H9 (cell line): ENCODE measurements at regions not wholly inside any gene's neighbourhood (a gene's known extent, or its start where the extent isn't known, plus 50 kb on each side); places are given as distances from the start of the nearest gene placed in this dataset.

Experiments used
- DNase-seq: peaks from one replicate; pipeline ENCODE4 v3.0.0-alpha.2; 2017
- H2AFZ ChIP-seq: one replicate; pipeline ENCODE4 v1.6.1; 2013; ENCODE audit warnings: mild to moderate bottlenecking, low read length, control low read depth, moderate library complexity
- H2AK5ac ChIP-seq: 2 replicates; pipeline ENCODE4 v1.6.1; 2013; ENCODE audit warnings: low read length, control low read depth, mixed read lengths; ENCODE audit not compliant: insufficient read length
- H2BK120ac ChIP-seq: one replicate; pipeline ENCODE4 v1.6.1; 2013; ENCODE audit warnings: low read depth, mild to moderate bottlenecking, low read length, control low read depth, inconsistent platforms; ENCODE audit not compliant: poor library complexity, severe bottlenecking
- H2BK12ac ChIP-seq: 2 replicates; pipeline ENCODE4 v1.6.1; 2013; ENCODE audit warnings: low read length, control low read depth, mixed read lengths, low read depth; ENCODE audit not compliant: insufficient read length
- H2BK15ac ChIP-seq: 2 replicates; pipeline ENCODE4 v1.6.1; 2013; ENCODE audit warnings: low read depth, low read length, control low read depth
- H2BK20ac ChIP-seq: one replicate; pipeline ENCODE4 v1.6.1; 2013; ENCODE audit warnings: low read depth, mild to moderate bottlenecking, low read length, control low read depth, inconsistent platforms; ENCODE audit not compliant: poor library complexity, severe bottlenecking
- H2BK5ac ChIP-seq: 2 replicates; pipeline ENCODE4 v1.6.1; 2013; ENCODE audit warnings: low read length, control low read depth, mixed read lengths; ENCODE audit not compliant: insufficient read length
- H3K14ac ChIP-seq: 2 replicates; pipeline ENCODE4 v1.6.1; 2013; ENCODE audit warnings: low read length, control low read depth; ENCODE audit not compliant: insufficient read depth
- H3K18ac ChIP-seq: 2 replicates; pipeline ENCODE4 v1.6.1; 2013; ENCODE audit warnings: low read depth, mild to moderate bottlenecking, mixed read lengths, low read length, control low read depth; ENCODE audit not compliant: insufficient read length
- H3K23ac ChIP-seq: 2 replicates; pipeline ENCODE4 v1.6.1; 2013; ENCODE audit warnings: low read length, control low read depth, mixed read lengths, low read depth; ENCODE audit not compliant: insufficient read length
- H3K23me2 ChIP-seq: 2 replicates; pipeline ENCODE4 v1.6.1; 2013; ENCODE audit warnings: low read depth, mild to moderate bottlenecking, mixed read lengths, low read length, control low read depth; ENCODE audit not compliant: insufficient read length, poor library complexity, severe bottlenecking
- H3K27ac ChIP-seq: 2 replicates; pipeline ENCODE4 v1.5.1; 2013; ENCODE audit warnings: low read length, control low read depth, mixed read lengths, low read depth; ENCODE audit not compliant: insufficient read length
- H3K27me3 ChIP-seq: 2 replicates; pipeline ENCODE4 v1.6.1; 2013; ENCODE audit warnings: low read length, control low read depth, inconsistent platforms; ENCODE audit not compliant: insufficient read depth
- H3K4ac ChIP-seq: 2 replicates; pipeline ENCODE4 v1.6.1; 2013; ENCODE audit warnings: low read depth, mild to moderate bottlenecking, control low read depth, inconsistent platforms, low read length, moderate library complexity
- H3K4me1 ChIP-seq: 2 replicates; pipeline ENCODE4 v1.6.1; 2013; ENCODE audit warnings: low read length, control low read depth, inconsistent platforms; ENCODE audit not compliant: insufficient read depth
- H3K4me2 ChIP-seq: 2 replicates; pipeline ENCODE4 v1.6.1; 2013; ENCODE audit warnings: low read length, control low read depth, mixed read lengths; ENCODE audit not compliant: insufficient read length, insufficient read depth
- H3K56ac ChIP-seq: 2 replicates; pipeline ENCODE4 v1.6.1; 2013; ENCODE audit warnings: low read depth, mild to moderate bottlenecking, mixed read lengths, low read length, control low read depth; ENCODE audit not compliant: insufficient read length
- H3K79me1 ChIP-seq: 2 replicates; pipeline ENCODE4 v1.6.1; 2013; ENCODE audit warnings: low read depth, mild to moderate bottlenecking, moderate library complexity, low read length, control low read depth, inconsistent platforms; ENCODE audit not compliant: insufficient read depth, poor library complexity, severe bottlenecking
- H3K79me2 ChIP-seq: 2 replicates; pipeline ENCODE4 v1.6.1; 2013; ENCODE audit warnings: low read length, control low read depth, inconsistent platforms; ENCODE audit not compliant: insufficient read depth
- H3K9ac ChIP-seq: 2 replicates; pipeline ENCODE4 v1.6.1; 2013; ENCODE audit warnings: low read length, control low read depth, mixed read lengths; ENCODE audit not compliant: insufficient read length; ENCODE audit errors: extremely low read depth
- H3K9me3 ChIP-seq: one replicate; pipeline ENCODE4 v1.6.1; 2013; ENCODE audit warnings: low read depth, low read length, inconsistent platforms; ENCODE audit not compliant: control insufficient read depth
- H3T11ph ChIP-seq: one replicate; pipeline ENCODE4 v1.6.1; 2013; ENCODE audit warnings: mild to moderate bottlenecking, low read length, control low read depth, inconsistent platforms
- H4K20me1 ChIP-seq: one replicate; pipeline ENCODE4 v1.6.1; 2013; ENCODE audit not compliant: control insufficient read depth, insufficient read length, insufficient read depth
- H4K5ac ChIP-seq: 2 replicates; pipeline ENCODE4 v1.6.1; 2013; ENCODE audit warnings: low read depth, mild to moderate bottlenecking, mixed read lengths, low read length, control low read depth; ENCODE audit not compliant: insufficient read length
- H4K8ac ChIP-seq: replicated peaks from 2 replicates; pipeline ENCODE4 v1.6.1; 2013; ENCODE audit warnings: low read length, control low read depth, mixed read lengths, low read depth; ENCODE audit not compliant: insufficient read length
- H4K91ac ChIP-seq: 2 replicates; pipeline ENCODE4 v1.6.1; 2013; ENCODE audit warnings: low read depth, mild to moderate bottlenecking, moderate library complexity, mixed read lengths, low read length, control low read depth; ENCODE audit not compliant: insufficient read length
- H3K27ac Mint-ChIP-seq, 3 experiments: 2 replicates in 2 of 3; 3 replicates in 1 of 3; pipeline ENCODE4 v1.8.0; 2020 to 2021; ENCODE audit warnings: mixed read lengths in 3 of 3, mild to moderate bottlenecking in 1 of 3, moderate library complexity in 1 of 3
- H3K27me3 Mint-ChIP-seq: 2 replicates; pipeline ENCODE4 v1.8.0; 2021; ENCODE audit warnings: low read depth, mild to moderate bottlenecking, moderate library complexity, mixed read lengths
- H3K36me3 Mint-ChIP-seq, 3 experiments: 2 replicates in 2 of 3; 3 replicates in 1 of 3; pipeline ENCODE4 v1.8.0; 2020 to 2021; ENCODE audit warnings: low read depth in 3 of 3, mixed read lengths in 3 of 3; ENCODE audit not compliant: insufficient read depth in 1 of 3
- H3K4me1 Mint-ChIP-seq, 2 experiments: 2 replicates each; pipeline ENCODE4 v1.8.0; 2020; ENCODE audit warnings: mixed read lengths in 2 of 2
- H3K4me3 Mint-ChIP-seq, 2 experiments: 2 replicates in 1 of 2; 3 replicates in 1 of 2; pipeline ENCODE4 v1.8.0; 2020 to 2021; ENCODE audit warnings: mild to moderate bottlenecking in 2 of 2, mixed read lengths in 2 of 2, moderate library complexity in 1 of 2
- H3K9me3 Mint-ChIP-seq, 2 experiments: 2 replicates in 1 of 2; 3 replicates in 1 of 2; pipeline ENCODE4 v1.8.0; 2020; ENCODE audit warnings: mild to moderate bottlenecking in 2 of 2, mixed read lengths in 2 of 2, moderate library complexity in 1 of 2
- WGBS: extraction: QIAGEN DNeasy Blood & Tissue Kit; methylation state at CpG from one replicate; pipeline ENCODE4 v1.1.7; 2013; ENCODE audit warnings: missing lambda C conversion rate, low lambda C conversion rate, mixed read lengths; ENCODE audit not compliant: insufficient read length; ENCODE audit errors: extremely low coverage; 5-methylcytosine and 5-hydroxymethylcytosine counted together
- TF ChIP-seq, protein P1 (sequence below): fragments of 200-600 bp; sonication (generic); conservative IDR thresholded peaks from 3 replicates; pipeline ENCODE4 v1.8.0; 2021; ENCODE audit warnings: antibody characterized with exemption, mild to moderate bottlenecking

DNA sequence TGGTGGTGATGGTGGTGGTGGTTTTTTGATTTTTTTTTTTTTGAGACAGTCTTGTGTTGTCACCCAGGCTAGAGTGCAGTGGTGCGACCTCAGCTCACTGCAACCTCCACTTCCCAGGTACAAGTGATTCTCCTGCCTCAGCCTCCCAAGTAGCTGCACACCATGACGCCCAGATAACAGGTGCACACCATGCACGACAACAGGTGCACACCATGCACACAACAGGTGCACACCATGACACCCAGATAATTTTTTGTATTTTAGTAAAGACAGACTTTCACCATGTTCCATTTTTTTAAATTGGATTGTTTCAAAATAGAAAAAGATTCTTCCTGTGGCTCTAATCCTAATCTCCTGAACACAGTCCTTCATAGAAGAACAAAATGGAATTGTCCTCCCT, 257.9 kb downstream of the ALDH8A1 start:
- H3K27me3 Mint-ChIP-seq: no peaks in the 10 kb centered on the region
- Histone ChIP-seq H3K79me1 (no peaks in the 10 kb centered on the region), H2AFZ (no peak overlapping the region), H3K27me3 (no peaks in the 10 kb centered on the region), H3K9ac (no peak overlapping the region), H3K23me2 (no peaks in the 10 kb centered on the region), H3T11ph (no peak overlapping the region), H3K79me2 (no peaks in the 10 kb centered on the region), H2BK5ac (no peak overlapping the region), H3K14ac (no peak overlapping the region), H4K5ac (no peak overlapping the region), H2BK120ac (no peak overlapping the region), H3K18ac (no peak overlapping the region), H3K4ac (no peak overlapping the region), H2AK5ac (no peak overlapping the region), H4K20me1 (no peaks in the 10 kb centered on the region), H3K23ac (no peak overlapping the region), H3K56ac (no peak overlapping the region), H3K9me3 (no peaks in the 10 kb centered on the region), H2BK12ac (no peak overlapping the region), H2BK20ac (peak overlapping the region; percentile 75), H3K4me1 (no peaks in the 10 kb centered on the region), H2BK15ac (no peak overlapping the region), H3K4me2 (no peak overlapping the region), H4K91ac (no peak overlapping the region), H4K8ac (no peak overlapping the region), H3K27ac (no peak overlapping the region)
- TF ChIP-seq, protein P1, sequence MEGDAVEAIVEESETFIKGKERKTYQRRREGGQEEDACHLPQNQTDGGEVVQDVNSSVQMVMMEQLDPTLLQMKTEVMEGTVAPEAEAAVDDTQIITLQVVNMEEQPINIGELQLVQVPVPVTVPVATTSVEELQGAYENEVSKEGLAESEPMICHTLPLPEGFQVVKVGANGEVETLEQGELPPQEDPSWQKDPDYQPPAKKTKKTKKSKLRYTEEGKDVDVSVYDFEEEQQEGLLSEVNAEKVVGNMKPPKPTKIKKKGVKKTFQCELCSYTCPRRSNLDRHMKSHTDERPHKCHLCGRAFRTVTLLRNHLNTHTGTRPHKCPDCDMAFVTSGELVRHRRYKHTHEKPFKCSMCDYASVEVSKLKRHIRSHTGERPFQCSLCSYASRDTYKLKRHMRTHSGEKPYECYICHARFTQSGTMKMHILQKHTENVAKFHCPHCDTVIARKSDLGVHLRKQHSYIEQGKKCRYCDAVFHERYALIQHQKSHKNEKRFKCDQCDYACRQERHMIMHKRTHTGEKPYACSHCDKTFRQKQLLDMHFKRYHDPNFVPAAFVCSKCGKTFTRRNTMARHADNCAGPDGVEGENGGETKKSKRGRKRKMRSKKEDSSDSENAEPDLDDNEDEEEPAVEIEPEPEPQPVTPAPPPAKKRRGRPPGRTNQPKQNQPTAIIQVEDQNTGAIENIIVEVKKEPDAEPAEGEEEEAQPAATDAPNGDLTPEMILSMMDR: no peak
- H3K4me1 Mint-ChIP-seq: no peaks in the 10 kb centered on the region
- H3K36me3 Mint-ChIP-seq: no peaks in the 10 kb centered on the region
- no peak overlapping the region for H3K27ac Mint-ChIP-seq
- no peak for DNase-seq
- H3K9me3 Mint-ChIP-seq: no peaks in the 10 kb centered on the region; a peak in 1 of 5 replicates
- no peak overlapping the region for H3K4me3 Mint-ChIP-seq
- WGBS: no CpG with 5 or more reads among the region's 3 CpGs
